ENCODE measurements at regions not wholly inside any gene's neighbourhood (a gene's known extent, or its start where the extent isn't known, plus 50 kb on each side); places are given as distances from the start of the nearest gene placed in this dataset.

- TF ChIP-seq EZH2phosphoT487 (IDR thresholded peaks at IDR 0.05; ENCODE audit: borderline replicate concordance, low read depth, low read length) = no peak
- TF ChIP-seq, protein P1, sequence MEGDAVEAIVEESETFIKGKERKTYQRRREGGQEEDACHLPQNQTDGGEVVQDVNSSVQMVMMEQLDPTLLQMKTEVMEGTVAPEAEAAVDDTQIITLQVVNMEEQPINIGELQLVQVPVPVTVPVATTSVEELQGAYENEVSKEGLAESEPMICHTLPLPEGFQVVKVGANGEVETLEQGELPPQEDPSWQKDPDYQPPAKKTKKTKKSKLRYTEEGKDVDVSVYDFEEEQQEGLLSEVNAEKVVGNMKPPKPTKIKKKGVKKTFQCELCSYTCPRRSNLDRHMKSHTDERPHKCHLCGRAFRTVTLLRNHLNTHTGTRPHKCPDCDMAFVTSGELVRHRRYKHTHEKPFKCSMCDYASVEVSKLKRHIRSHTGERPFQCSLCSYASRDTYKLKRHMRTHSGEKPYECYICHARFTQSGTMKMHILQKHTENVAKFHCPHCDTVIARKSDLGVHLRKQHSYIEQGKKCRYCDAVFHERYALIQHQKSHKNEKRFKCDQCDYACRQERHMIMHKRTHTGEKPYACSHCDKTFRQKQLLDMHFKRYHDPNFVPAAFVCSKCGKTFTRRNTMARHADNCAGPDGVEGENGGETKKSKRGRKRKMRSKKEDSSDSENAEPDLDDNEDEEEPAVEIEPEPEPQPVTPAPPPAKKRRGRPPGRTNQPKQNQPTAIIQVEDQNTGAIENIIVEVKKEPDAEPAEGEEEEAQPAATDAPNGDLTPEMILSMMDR (conservative IDR thresholded peaks at IDR 0.05; ENCODE audit: low read length) = no peak
- no peaks in the 10 kb centered on the region for H4K20me1 ChIP-seq (ENCODE audit: insufficient read depth, low read length)
- intact Hi-C loops (cut with micrococcal nuclease; ENCODE audit: unreplicated experiment) = no loop called here
- ChIA-PET POLR2A (no interaction called here), CTCF (ENCODE audit: unreplicated experiment) (no interaction called here)
- no peak overlapping the region for H3K27ac ChIP-seq (ENCODE audit: low read depth, low read length, poor library complexity, severe bottlenecking)
- H3K9me3 ChIP-seq (ENCODE audit: low read length) = no peaks in the 10 kb centered on the region
- no TSS peak for BruUV-seq (replicated peaks)
- H2AFZ ChIP-seq (ENCODE audit: low read length) = no peak overlapping the region
- H3K9me2 ChIP-seq (ENCODE audit: insufficient read depth, low read length) = no peaks in the 10 kb centered on the region
- H3K4me3 ChIP-seq (ENCODE audit: low read depth, low read length, poor library complexity, severe bottlenecking) = no peak overlapping the region
- no peak overlapping the region for H3K4me2 ChIP-seq (ENCODE audit: low read length)
- no peaks in the 10 kb centered on the region for H3K36me3 ChIP-seq (ENCODE audit: insufficient read depth, low read length)
- H3K4me1 ChIP-seq (ENCODE audit: insufficient read depth, low read length, poor library complexity, severe bottlenecking) = no peaks in the 10 kb centered on the region
- H3K79me2 ChIP-seq (ENCODE audit: insufficient read depth, low read depth, low read length) = no peaks in the 10 kb centered on the region
- no peak for DNase-seq (ENCODE audit: low spot score)
These were observed 132.6 kb upstream of the CDH10 start for GRCh38 chr5:24777392-24777791.

GRCh38 chr5:24773261-24773660 is 128.5 kb upstream of the CDH10 start:
- no peaks in the 10 kb centered on the region for H3K9me3 ChIP-seq (ENCODE audit: low read length)
- POLR2A ChIA-PET = no interaction called here
- H3K9me2 ChIP-seq (ENCODE audit: insufficient read depth, low read length) = no peaks in the 10 kb centered on the region
- no peak overlapping the region for H3K27ac ChIP-seq (ENCODE audit: low read depth, low read length, poor library complexity, severe bottlenecking)
- H3K36me3 ChIP-seq (ENCODE audit: insufficient read depth, low read length) = no peaks in the 10 kb centered on the region
- intact Hi-C loops (cut with micrococcal nuclease; ENCODE audit: unreplicated experiment) = no loop called here
- no peak overlapping the region for H2AFZ ChIP-seq (ENCODE audit: low read length)
- no peaks in the 10 kb centered on the region for H3K4me1 ChIP-seq (ENCODE audit: insufficient read depth, low read length, poor library complexity, severe bottlenecking)
- BruUV-seq (replicated peaks) = no TSS peak
- H3K79me2 ChIP-seq (ENCODE audit: insufficient read depth, low read depth, low read length) = no peaks in the 10 kb centered on the region
- no peaks in the 10 kb centered on the region for H4K20me1 ChIP-seq (ENCODE audit: insufficient read depth, low read length)
- CTCF ChIA-PET (ENCODE audit: unreplicated experiment) = no interaction called here
- no peak overlapping the region for H3K4me2 ChIP-seq (ENCODE audit: low read length)
- no peak for DNase-seq (ENCODE audit: low spot score)
- no peak overlapping the region for H3K4me3 ChIP-seq (ENCODE audit: low read depth, low read length, poor library complexity, severe bottlenecking)
- no peak for TF ChIP-seq EZH2phosphoT487 (IDR thresholded peaks at IDR 0.05; ENCODE audit: borderline replicate concordance, low read depth, low read length)
- TF ChIP-seq, protein P1 (conservative IDR thresholded peaks at IDR 0.05; ENCODE audit: low read length) = no peak

DNA sequence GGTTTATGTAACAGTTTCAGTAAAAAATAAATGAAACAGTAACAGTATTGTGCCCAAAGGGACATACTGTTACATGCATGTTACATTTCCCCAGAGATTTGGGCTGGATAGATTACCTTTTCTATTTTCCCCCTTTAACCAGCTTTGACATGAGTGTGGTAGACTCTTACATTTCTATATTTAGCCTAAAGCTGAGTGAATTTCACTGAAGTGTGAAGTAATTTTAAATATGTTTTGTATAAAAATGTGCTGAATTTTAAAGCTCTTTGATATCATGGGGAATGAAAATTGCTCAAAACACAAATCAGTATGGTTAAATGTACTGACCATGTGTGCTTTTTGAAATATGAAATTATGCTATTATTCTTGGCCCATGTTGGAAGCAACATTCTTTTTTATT is 122.3 kb upstream of the CDH10 start:
- Histone ChIP-seq H3K36me3 (ENCODE audit: insufficient read depth, low read length) (no peaks in the 10 kb centered on the region), H3K4me2 (ENCODE audit: low read length) (no peak overlapping the region), H3K4me1 (ENCODE audit: insufficient read depth, low read length, poor library complexity, severe bottlenecking) (no peaks in the 10 kb centered on the region), H3K9me2 (ENCODE audit: insufficient read depth, low read length) (no peaks in the 10 kb centered on the region), H3K79me2 (ENCODE audit: insufficient read depth, low read depth, low read length) (no peaks in the 10 kb centered on the region), H3K4me3 (ENCODE audit: low read depth, low read length, poor library complexity, severe bottlenecking) (no peak overlapping the region), H4K20me1 (ENCODE audit: insufficient read depth, low read length) (no peaks in the 10 kb centered on the region), H2AFZ (ENCODE audit: low read length) (no peak overlapping the region), H3K9me3 (ENCODE audit: low read length) (no peaks in the 10 kb centered on the region), H3K27ac (ENCODE audit: low read depth, low read length, poor library complexity, severe bottlenecking) (no peak overlapping the region)
- CTCF ChIA-PET (ENCODE audit: unreplicated experiment) = no interaction called here
- TF ChIP-seq, protein P1 (conservative IDR thresholded peaks at IDR 0.05; ENCODE audit: low read length) = no peak
- no peak for TF ChIP-seq EZH2phosphoT487 (IDR thresholded peaks at IDR 0.05; ENCODE audit: borderline replicate concordance, low read depth, low read length)
- DNase-seq (ENCODE audit: low spot score) = no peak
- intact Hi-C loops (cut with micrococcal nuclease; ENCODE audit: unreplicated experiment) = no loop called here
- BruUV-seq (replicated peaks) = no TSS peak
- POLR2A ChIA-PET = no interaction called here

All from OCI-LY7 (cell line).